Spleen (tissue), 11 donors: ENCODE measurements at regions not wholly inside any gene's neighbourhood (a gene's known extent, or its start where the extent isn't known, plus 50 kb on each side); places are given as distances from the start of the nearest gene placed in this dataset.

Experiments used
- DNase-seq: peaks from one replicate; pipeline ENCODE4 v3.0.0-alpha.2; 2020
- H3K27ac ChIP-seq, 8 donors: fragments of 200-600 bp; sonication (generic) in 7 of 8; 1 replicate in 4 of 8; 2 replicates in 4 of 8; pipeline versions ENCODE4 v1.5.0 to v1.8.0; 2016 to 2021; ENCODE audit warnings: inconsistent platforms in 4 of 8, mild to moderate bottlenecking in 4 of 8, moderate library complexity in 1 of 8
- H3K27me3 ChIP-seq, 7 donors: fragments of 200-600 bp; sonication (generic) in 6 of 7; replicated peaks in 1 of 7; 1 replicate in 4 of 7; 2 replicates in 3 of 7; pipeline versions ENCODE4 v1.5.0 to v1.8.0; 2016 to 2021; ENCODE audit warnings: inconsistent platforms in 3 of 7, mild to moderate bottlenecking in 1 of 7
- H3K36me3 ChIP-seq, 6 donors: fragments of 200-600 bp; sonication (generic) in 5 of 6; 1 replicate in 4 of 6; 2 replicates in 2 of 6; pipeline versions ENCODE4 v1.5.0 to v1.8.0; 2016 to 2021; ENCODE audit warnings: inconsistent platforms in 2 of 6
- H3K4me1 ChIP-seq, 6 donors: fragments of 200-600 bp; sonication (generic) in 5 of 6; 1 replicate in 3 of 6; 2 replicates in 3 of 6; pipeline versions ENCODE4 v1.5.0 to v1.8.0; 2016 to 2021; ENCODE audit warnings: inconsistent platforms in 3 of 6
- H3K4me3 ChIP-seq, 8 donors: fragments of 200-600 bp; sonication (generic) in 7 of 8; 1 replicate in 4 of 8; 2 replicates in 4 of 8; pipeline versions ENCODE4 v1.5.0 to v1.8.0; 2016 to 2021; ENCODE audit warnings: inconsistent platforms in 4 of 8, mild to moderate bottlenecking in 4 of 8, moderate library complexity in 2 of 8
- H3K9me3 ChIP-seq, 8 donors: fragments of 200-600 bp; sonication (generic) in 7 of 8; 1 replicate in 4 of 8; 2 replicates in 4 of 8; pipeline versions ENCODE4 v1.5.0 to v1.8.0; 2016 to 2021; ENCODE audit warnings: inconsistent platforms in 4 of 8
- CTCF ChIP-seq, 11 experiments: fragments of 200-600 bp in 7 of 11; fragments of 450-650 bp in 4 of 11; sonication (generic) in 4 of 11; IDR thresholded peaks in 8 of 11; conservative IDR thresholded peaks in 3 of 11; 1 replicate in 7 of 11; 2 replicates in 4 of 11; pipeline versions ENCODE4 v1.4.0 to v1.8.0; 2016 to 2021; ENCODE audit warnings: antibody characterized with exemption in 11 of 11, inconsistent platforms in 4 of 11, mild to moderate bottlenecking in 1 of 11
- POLR2A ChIP-seq, 3 donors: fragments of 450-650 bp; IDR thresholded peaks; one replicate each; pipeline ENCODE4 v1.5.1; 2017; ENCODE audit warnings: antibody characterized with exemption in 3 of 3, mild to moderate bottlenecking in 1 of 3
- POLR2AphosphoS5 ChIP-seq, 3 donors: sonication (generic); formaldehyde crosslinking; IDR thresholded peaks; one replicate each; pipeline ENCODE4 v1.5.1; 2017; ENCODE audit warnings: antibody characterized with exemption in 3 of 3
- WGBS, 5 donors: extraction: QIAGEN DNeasy Blood & Tissue Kit in 3 of 5; methylation state at CpG; one replicate each; pipeline versions ENCODE4 v1.1.5 to v1.1.7; 2013 to 2018; 5-methylcytosine and 5-hydroxymethylcytosine counted together
- intact Hi-C: fragments of 100-400 bp; cut with DNase I; formaldehyde crosslinking; loops from one replicate; pipeline ENCODE4 v1.15.0; 2023; ENCODE audit warnings: low total_unique reads
- donor health status: healthy with polysubstance abuse.
- donor health status: DM: no; HTN: no; CAD: no; lungs with moderate emphysema.
- donor health status: DM: no; HTN: no; CAD: no.
- donor health status: Bipolar disorder and iron deficiency.
- donor health status: healthy.
- donor health status: DM: no; HTN: no; CAD: no.
- donor health status: DM: yes; HTN: yes; CAD: no.

GRCh38 chr5:120083851-120084542, 380.1 kb upstream of the PRR16 start:
- Histone ChIP-seq H3K27me3 (no peaks in the 10 kb centered on the region), H3K27ac (no peak overlapping the region), H3K4me3 (no peak overlapping the region), H3K36me3 (no peaks in the 10 kb centered on the region), H3K9me3 (no peaks in the 10 kb centered on the region), H3K4me1 (peaks cover 0 to 8% (median 2%) of the 10 kb centered on the region in 6 donors)
- no peak for TF ChIP-seq POLR2A (IDR thresholded peaks at IDR 0.05)
- no peak for DNase-seq
- intact Hi-C loops, result no loop called here

- Histone ChIP-seq H3K9me3 (no peaks in the 10 kb centered on the region), H3K4me1 (peaks cover 0 to 12% (median 3%) of the 10 kb centered on the region in 6 donors), H3K4me3 (no peak overlapping the region), H3K27me3 (no peaks in the 10 kb centered on the region), H3K36me3 (no peaks in the 10 kb centered on the region), H3K27ac (no peak overlapping the region)
- intact Hi-C loops, result no loop called here
- DNase-seq, result no peak
- WGBS, 5 donors, result 68 to 90% (median 84%) methylated on average over 2 of the region's 2 CpGs
- TF ChIP-seq POLR2A (IDR thresholded peaks at IDR 0.05), result no peak
- no peak for TF ChIP-seq POLR2AphosphoS5 (IDR thresholded peaks at IDR 0.05)
- TF ChIP-seq CTCF (IDR thresholded peaks at IDR 0.05 in 8 of 11, conservative IDR thresholded peaks at IDR 0.05 in 3 of 11), result no peak
Measured at GRCh38 chr5:120084543-120084870, 379.6 kb upstream of the PRR16 start.

- 70 to 80% (median 73%) methylated on average over 2 of the region's 2 CpGs for WGBS, 5 donors
- H3K27me3 ChIP-seq, result no peaks in the 10 kb centered on the region
- peaks cover 0 to 12% (median 3%) of the 10 kb centered on the region in 6 donors for H3K4me1 ChIP-seq
- no peak overlapping the region for H3K4me3 ChIP-seq
- intact Hi-C loops, result no loop called here
- no peak for DNase-seq
- no peaks in the 10 kb centered on the region for H3K9me3 ChIP-seq
- H3K36me3 ChIP-seq, result no peaks in the 10 kb centered on the region
- H3K27ac ChIP-seq, result no peak overlapping the region
- TF ChIP-seq CTCF (IDR thresholded peaks at IDR 0.05 in 8 of 11, conservative IDR thresholded peaks at IDR 0.05 in 3 of 11) (no peak), POLR2A (IDR thresholded peaks at IDR 0.05) (no peak), POLR2AphosphoS5 (IDR thresholded peaks at IDR 0.05) (no peak)
Measured at GRCh38 chr5:120086081-120086480, 378.0 kb upstream of the PRR16 start.

- Histone ChIP-seq H3K4me3 (no peak overlapping the region), H3K36me3 (no peaks in the 10 kb centered on the region), H3K27me3 (peaks cover 0 to 6% (median 0%) of the 10 kb centered on the region in 7 donors), H3K27ac (no peak overlapping the region), H3K4me1 (peaks cover 0 to 12% (median 3%) of the 10 kb centered on the region in 6 donors), H3K9me3 (no peaks in the 10 kb centered on the region)
- 51 to 62% (median 55%) methylated on average over 2 of the region's 2 CpGs for WGBS, 5 donors
- no peak for DNase-seq
- TF ChIP-seq POLR2AphosphoS5 (IDR thresholded peaks at IDR 0.05) (no peak), POLR2A (IDR thresholded peaks at IDR 0.05) (no peak), CTCF (IDR thresholded peaks at IDR 0.05 in 8 of 11, conservative IDR thresholded peaks at IDR 0.05 in 3 of 11) (no peak)
- intact Hi-C loops, result no loop called here
Measured at GRCh38 chr5:120088412-120088811, 375.7 kb upstream of the PRR16 start.
